HCT116 (cell line): ENCODE measurements at regions not wholly inside any gene's neighbourhood (a gene's known extent, or its start where the extent isn't known, plus 50 kb on each side); places are given as distances from the start of the nearest gene placed in this dataset.

Source experiments
- ATAC-seq: fragments of 200-7000 bp; cut with Tn5 transposase; 2 replicates; pipeline ENCODE4 v1.9.1; 2020; ENCODE audit warnings: mild to moderate bottlenecking, moderate library complexity
- BruUV-seq: library from RNA; stranded (reverse); fragments of 400-500 nt; replicated peaks from 2 replicates; lab custom pipeline; 2021; lab: Mats Ljungman, UMichigan
- CTCF ChIA-PET: fragments of 300-600 bp; sonication (Branson Sonifier 250); formaldehyde crosslinking; loops from one replicate; lab custom pipeline; 2021; ENCODE audit warnings: antibody characterized with exemption; lab: Charles Lee
- POLR2A ChIA-PET: fragments of 300-600, 350-600 bp; sonication (Branson Sonifier 250); formaldehyde crosslinking; loops from one replicate; lab custom pipeline; 2021; ENCODE audit warnings: antibody characterized with exemption; lab: Charles Lee
- RAD21 ChIA-PET, 2 experiments: fragments of 300-600 bp; sonication (Branson Sonifier 250); formaldehyde crosslinking; loops; one replicate each; lab custom pipeline; 2023; ENCODE audit warnings: low total read pairs in 2 of 2; ENCODE audit not compliant: uncharacterized antibody in 2 of 2, unreplicated experiment in 2 of 2, low non-redundant PET in 1 of 2; lab: Charles Lee
- DNase-seq: peaks from one replicate; pipeline ENCODE4 v3.0.0-alpha.2; 2010; ENCODE audit warnings: low read depth, low spot score
- H2AFZ ChIP-seq: fragments of 200-600 bp; shearing (Covaris generic), sonication (generic); 2 replicates; pipeline ENCODE4 v1.6.1; 2017; ENCODE audit warnings: low read depth, mixed run types, mixed read lengths, antibody characterized with exemption, low read length; ENCODE audit not compliant: poor library complexity, severe bottlenecking
- H3K27ac ChIP-seq: 2 replicates; pipeline ENCODE4 v1.5.1; 2012; ENCODE audit warnings: low read depth, low read length
- H3K27me3 ChIP-seq: fragments of 200-600 bp; sonication (generic); 2 replicates; pipeline ENCODE4 v1.6.1; 2016; ENCODE audit warnings: mixed run types, low read length, mixed read lengths; ENCODE audit not compliant: insufficient read depth
- H3K36me3 ChIP-seq, 2 experiments: fragments of 200-500 bp in 1 of 2; fragments of 200-600 bp in 1 of 2; sonication (Bioruptor generic) in 1 of 2; sonication (generic) in 1 of 2; 2 replicates each; pipeline versions ENCODE4 v1.5.1 to v1.6.1; 2014 to 2016; ENCODE audit warnings: low read length in 2 of 2, inconsistent platforms in 1 of 2, mixed read lengths in 1 of 2, mixed run types in 1 of 2; ENCODE audit not compliant: insufficient read depth in 2 of 2, control insufficient read depth in 1 of 2
- H3K4me1 ChIP-seq, 2 experiments: fragments of 200-600 bp in 1 of 2; sonication (generic) in 1 of 2; 2 replicates each; pipeline versions ENCODE4 v1.5.1 to v1.6.1; 2012 to 2017; ENCODE audit warnings: low read length in 2 of 2, inconsistent platforms in 1 of 2, mild to moderate bottlenecking in 1 of 2, mixed read lengths in 1 of 2, mixed run types in 1 of 2, moderate library complexity in 1 of 2; ENCODE audit not compliant: insufficient read depth in 2 of 2, control insufficient read depth in 1 of 2
- H3K4me2 ChIP-seq: fragments of 200-600 bp; sonication (generic); 2 replicates; pipeline ENCODE4 v1.6.1; 2017; ENCODE audit warnings: mixed run types, low read length, mixed read lengths
- H3K4me3 ChIP-seq, 2 experiments: fragments of 200-600 bp in 1 of 2; sonication (generic) in 1 of 2; replicated peaks in 1 of 2; 2 replicates each; pipeline ENCODE4 v1.5.1; 2011 to 2016; ENCODE audit warnings: low read length in 2 of 2, control low read depth in 1 of 2, low read depth in 1 of 2, mild to moderate bottlenecking in 1 of 2, mixed read lengths in 1 of 2, mixed run types in 1 of 2
- H3K79me2 ChIP-seq: fragments of 200-600 bp; sonication (generic); 2 replicates; pipeline ENCODE4 v1.6.1; 2017; ENCODE audit warnings: mild to moderate bottlenecking, mixed run types, low read length, moderate library complexity, mixed read lengths; ENCODE audit not compliant: insufficient read depth
- H3K9ac ChIP-seq: fragments of 200-600 bp; sonication (generic); 2 replicates; pipeline ENCODE4 v1.6.1; 2016; ENCODE audit warnings: low read length, mixed read lengths
- H3K9me2 ChIP-seq: fragments of 200-600 bp; sonication (generic), shearing (Covaris generic); 2 replicates; pipeline ENCODE4 v1.6.1; 2017; ENCODE audit warnings: mixed run types, mild to moderate bottlenecking, moderate library complexity; ENCODE audit not compliant: insufficient read depth
- H3K9me3 ChIP-seq, 2 experiments: fragments of 200-500 bp in 1 of 2; fragments of 200-600 bp in 1 of 2; sonication (Bioruptor generic) in 1 of 2; sonication (generic) in 1 of 2; 2 replicates each; pipeline ENCODE4 v1.6.1; 2014 to 2017; ENCODE audit warnings: low read length in 2 of 2, mixed read lengths in 2 of 2, inconsistent platforms in 1 of 2, low read depth in 1 of 2, mild to moderate bottlenecking in 1 of 2, mixed run types in 1 of 2, moderate library complexity in 1 of 2; ENCODE audit not compliant: control insufficient read depth in 1 of 2, insufficient read depth in 1 of 2
- H4K20me1 ChIP-seq: fragments of 200-600 bp; sonication (generic), shearing (Covaris generic); 2 replicates; pipeline ENCODE4 v1.6.1; 2017; ENCODE audit warnings: mixed run types, mild to moderate bottlenecking, moderate library complexity; ENCODE audit not compliant: insufficient read depth
- JUND ChIP-seq: IDR thresholded peaks from 2 replicates; pipeline ENCODE4 v1.6.1; 2012
- RAD21 ChIP-seq: IDR thresholded peaks from 2 replicates; pipeline ENCODE4 v1.6.1; 2012; ENCODE audit warnings: low read depth, mild to moderate bottlenecking
- SP1 ChIP-seq: IDR thresholded peaks from 2 replicates; pipeline ENCODE4 v1.6.1; 2012; ENCODE audit warnings: low read depth
- TCF7L2 ChIP-seq: IDR thresholded peaks from 2 replicates; pipeline ENCODE4 v1.7.0; 2011; ENCODE audit warnings: borderline replicate concordance, inconsistent platforms; ENCODE audit not compliant: insufficient read depth, insufficient read length; ENCODE audit errors: extremely low read depth
- intact Hi-C: fragments of 100-400 bp; cut with micrococcal nuclease; formaldehyde crosslinking; loops from 2 replicates; pipeline ENCODE4 v1.10.0; 2022

- ChIA-PET POLR2A (no interaction called here), RAD21 (no interaction called here), CTCF (no interaction called here)
- H3K4me3 ChIP-seq = no peak overlapping the region
- H3K4me2 ChIP-seq = no peak overlapping the region
- ATAC-seq (no peak), DNase-seq (no peak)
- H4K20me1 ChIP-seq = no peaks in the 10 kb centered on the region
- no peak overlapping the region for H3K27ac ChIP-seq
- H3K79me2 ChIP-seq = no peaks in the 10 kb centered on the region
- no peak for TF ChIP-seq JUND
- H2AFZ ChIP-seq = no peak overlapping the region
- H3K4me1 ChIP-seq = no peaks in the 10 kb centered on the region
- BruUV-seq = no TSS peak
- H3K36me3 ChIP-seq = no peaks in the 10 kb centered on the region
- intact Hi-C loops = no loop called here
- H3K27me3 ChIP-seq = no peaks in the 10 kb centered on the region
- no peaks in the 10 kb centered on the region for H3K9me3 ChIP-seq
- no peak overlapping the region for H3K9ac ChIP-seq
- no peaks in the 10 kb centered on the region for H3K9me2 ChIP-seq
Measured at GRCh38 chr6:84927551-84927950, 163.2 kb upstream of the TBX18 start.

GRCh38 chr6:84926189-84927155, 162.1 kb upstream of the TBX18 start:
- ChIA-PET CTCF (no interaction called here), RAD21 (no interaction called here), POLR2A (no interaction called here)
- intact Hi-C loops = no loop called here
- no peak overlapping the region for H3K9ac ChIP-seq
- H3K36me3 ChIP-seq = no peaks in the 10 kb centered on the region
- no peak overlapping the region for H3K4me2 ChIP-seq
- no peak overlapping the region for H2AFZ ChIP-seq
- no peaks in the 10 kb centered on the region for H3K79me2 ChIP-seq
- no peak for ATAC-seq
- TF ChIP-seq RAD21 (no peak), SP1 (no peak), TCF7L2 (no peak)
- TF ChIP-seq, all 23 proteins: peak for 0
- peaks cover 9% of the 10 kb centered on the region; the same call in 1 of the 2 replicates for H3K27me3 ChIP-seq
- H3K4me1 ChIP-seq = no peaks in the 10 kb centered on the region
- BruUV-seq = no TSS peak
- H3K27ac ChIP-seq = no peak overlapping the region
- DNase-seq = no peak
- no peak overlapping the region for H3K4me3 ChIP-seq
- no peaks in the 10 kb centered on the region for H4K20me1 ChIP-seq
- no peaks in the 10 kb centered on the region for H3K9me3 ChIP-seq
- no peaks in the 10 kb centered on the region for H3K9me2 ChIP-seq
